NK-92 treated with Interleukin-12 subunit alpha and Interleukin-12 subunit beta, amount 100 ng/mL, for 24 hours (cell line): ENCODE measurements at regions not wholly inside any gene's neighbourhood (a gene's known extent, or its start where the extent isn't known, plus 50 kb on each side); places are given as distances from the start of the nearest gene placed in this dataset.
"Not testable (repeated sequence)": the region's sequence is repeated elsewhere in the genome, so short reads cannot be mapped to it uniquely, and the experiment has no call there.

Experiments used
- DNase-seq: peaks from one replicate; lab custom pipeline; 2025; lab: John Stamatoyannopoulos, UW

- DNase-seq = no peak
Measured at GRCh38 chr9:38126730-38127129, 57.7 kb upstream of the SHB start.

DNA sequence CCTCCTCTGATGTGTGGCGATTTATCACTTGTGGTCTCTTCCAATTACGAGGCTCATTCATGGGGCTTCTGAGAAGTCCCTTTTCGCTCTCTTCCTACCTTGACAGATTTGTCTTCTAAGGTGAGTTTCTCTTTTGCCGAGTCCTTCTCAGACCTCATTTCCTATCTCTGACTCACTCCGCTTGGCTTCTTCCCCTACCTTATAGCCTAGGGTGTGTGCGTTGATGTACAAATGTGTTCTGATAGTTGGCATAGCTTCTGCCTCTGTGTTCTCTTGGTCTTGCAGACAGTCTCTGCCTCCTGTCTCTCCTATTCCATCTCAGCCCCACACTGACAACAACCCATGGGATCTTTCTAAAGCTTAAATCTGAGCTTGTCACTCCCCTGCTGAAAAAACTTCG, 56.9 kb upstream of the SHB start:
- no peak for DNase-seq

- DNase-seq = not testable (repeated sequence)
Measured at GRCh38 chr9:38123359-38123758, 54.3 kb upstream of the SHB start.

DNA sequence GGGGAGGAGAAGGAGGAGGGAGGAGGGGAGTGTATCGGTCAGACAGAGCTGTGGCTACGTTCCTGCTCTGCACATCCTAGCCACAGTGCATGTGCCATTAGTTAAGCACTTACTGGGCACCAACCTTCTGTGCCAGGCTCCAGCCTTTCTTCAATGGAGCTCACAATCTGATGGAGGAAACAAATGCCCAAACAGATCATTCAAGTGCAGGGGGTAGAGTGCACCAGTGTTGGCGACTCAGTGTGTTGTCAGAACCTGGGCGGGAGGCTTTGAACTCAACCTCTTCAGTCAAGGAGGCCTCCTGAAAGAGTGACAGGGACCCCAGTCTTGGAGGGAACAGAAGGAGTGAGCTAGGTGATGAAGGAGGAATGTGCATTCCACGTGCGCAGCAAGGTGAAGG, 51.9 kb upstream of the SHB start:
- no peak for DNase-seq

- DNase-seq = no peak
Measured at GRCh38 chr9:38119560-38120236, 50.7 kb upstream of the SHB start.

DNA sequence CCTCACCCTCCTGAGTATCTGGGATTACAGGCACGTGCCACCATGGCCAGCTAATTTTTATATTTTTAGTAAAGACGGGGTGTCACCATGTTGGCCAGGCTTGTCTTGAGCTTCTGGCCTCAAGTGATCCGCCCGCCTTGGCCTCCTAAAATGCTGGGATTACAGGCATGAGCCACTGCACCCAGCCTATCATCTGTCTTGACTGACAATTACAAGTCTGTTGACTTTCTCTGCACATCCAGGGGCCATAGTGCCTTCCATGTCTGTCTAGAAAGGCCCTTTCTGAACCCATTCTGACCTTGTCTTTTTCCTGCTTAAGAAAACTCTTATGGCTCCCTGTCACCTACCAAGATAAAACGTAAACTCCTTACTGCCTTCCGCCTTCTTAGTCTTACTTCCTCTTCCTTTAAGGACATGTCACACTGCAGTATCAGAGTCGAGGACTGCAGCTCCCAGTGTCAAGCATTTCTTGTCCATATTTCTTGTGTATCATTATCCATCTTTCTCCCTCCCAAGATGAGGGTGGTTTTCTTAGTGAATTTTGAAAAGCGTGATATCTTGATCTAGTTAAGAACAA, 49.9 kb upstream of the SHB start:
- no peak for DNase-seq
